Osteoblast (primary cell): ENCODE measurements at regions not wholly inside any gene's neighbourhood (a gene's known extent, or its start where the extent isn't known, plus 50 kb on each side); places are given as distances from the start of the nearest gene placed in this dataset.
"Not testable (repeated sequence)": the region's sequence is repeated elsewhere in the genome, so short reads cannot be mapped to it uniquely, and the experiment has no call there.

ENCODE experiments used
- DNase-seq: peaks from one replicate; pipeline ENCODE4 v3.0.0; 2011; ENCODE audit warnings: low spot score, mixed read lengths; ENCODE audit not compliant: insufficient read length; ENCODE audit errors: missing footprints
- H2AFZ ChIP-seq: 2 replicates; pipeline ENCODE4 v1.6.0; 2011; ENCODE audit warnings: mild to moderate bottlenecking, low read length
- H3K27ac ChIP-seq: 2 replicates; pipeline ENCODE4 v1.5.1; 2011; ENCODE audit warnings: mild to moderate bottlenecking, low read depth, low read length, moderate library complexity
- H3K27me3 ChIP-seq: 2 replicates; pipeline ENCODE4 v1.6.0; 2012; ENCODE audit warnings: mild to moderate bottlenecking, control low read depth, inconsistent platforms, low read length, moderate library complexity; ENCODE audit not compliant: insufficient read depth
- H3K36me3 ChIP-seq: 2 replicates; pipeline ENCODE4 v1.5.1; 2011; ENCODE audit warnings: mild to moderate bottlenecking, low read length, control low read depth, moderate library complexity; ENCODE audit not compliant: insufficient read depth
- H3K4me1 ChIP-seq: 2 replicates; pipeline ENCODE4 v1.5.1; 2011; ENCODE audit warnings: mild to moderate bottlenecking, low read length, control low read depth, moderate library complexity; ENCODE audit not compliant: insufficient read depth
- H3K4me2 ChIP-seq: 2 replicates; pipeline ENCODE4 v1.6.0; 2011; ENCODE audit warnings: mild to moderate bottlenecking, low read length; ENCODE audit not compliant: insufficient read depth
- H3K4me3 ChIP-seq: fragments of 200-600 bp; sonication (generic); 3 replicates; pipeline ENCODE4 v1.5.1; 2012; ENCODE audit warnings: mild to moderate bottlenecking, low read length, inconsistent platforms; ENCODE audit not compliant: insufficient read depth
- H3K79me2 ChIP-seq: 2 replicates; pipeline ENCODE4 v1.6.0; 2012; ENCODE audit warnings: mild to moderate bottlenecking, low read length, control low read depth, inconsistent platforms; ENCODE audit not compliant: insufficient read depth
- H3K9me3 ChIP-seq: 2 replicates; pipeline ENCODE4 v1.5.1; 2011; ENCODE audit warnings: low read depth, low read length, control low read depth
- H4K20me1 ChIP-seq: 2 replicates; pipeline ENCODE4 v1.6.0; 2012; ENCODE audit warnings: mild to moderate bottlenecking, low read length, control low read depth; ENCODE audit not compliant: insufficient read depth
- CTCF ChIP-seq: IDR thresholded peaks from 2 replicates; pipeline ENCODE4 v1.5.1; 2011; ENCODE audit warnings: mild to moderate bottlenecking, low read depth, low read length, moderate library complexity; ENCODE audit errors: extremely low read depth

GRCh38 chr20:51934301-51935002 is 132.1 kb upstream of the SALL4 start:
- no peaks in the 10 kb centered on the region for H3K27me3 ChIP-seq
- no peaks in the 10 kb centered on the region for H3K36me3 ChIP-seq
- H2AFZ ChIP-seq: peak overlapping the region; percentile 82
- no peak for TF ChIP-seq CTCF
- peak overlapping the region; percentile 56 for H3K4me3 ChIP-seq
- H3K9me3 ChIP-seq: no peaks in the 10 kb centered on the region
- peak overlapping the region; percentile 86 for H3K4me2 ChIP-seq
- H3K79me2 ChIP-seq: no peaks in the 10 kb centered on the region
- no peaks in the 10 kb centered on the region for H4K20me1 ChIP-seq
- DNase-seq: no peak
- peaks cover 22% of the 10 kb centered on the region for H3K4me1 ChIP-seq
- no peak overlapping the region for H3K27ac ChIP-seq

- H4K20me1 ChIP-seq: no peaks in the 10 kb centered on the region
Measured at GRCh38 chr20:51931371-51931781, 129.1 kb upstream of the SALL4 start.

GRCh38 chr20:51930775-51931174 is 128.5 kb upstream of the SALL4 start:
- H3K4me2 ChIP-seq: peak overlapping the region; percentile 1
- H3K27ac ChIP-seq: peak overlapping the region; percentile 53
- no peaks in the 10 kb centered on the region for H3K27me3 ChIP-seq
- no peak for TF ChIP-seq CTCF
- no peaks in the 10 kb centered on the region for H4K20me1 ChIP-seq
- no peaks in the 10 kb centered on the region for H3K36me3 ChIP-seq
- H3K4me1 ChIP-seq: peaks cover 19% of the 10 kb centered on the region
- no peak for DNase-seq
- no peaks in the 10 kb centered on the region for H3K9me3 ChIP-seq
- no peak overlapping the region for H3K4me3 ChIP-seq
- peak overlapping the region; percentile 54 for H2AFZ ChIP-seq
- no peaks in the 10 kb centered on the region for H3K79me2 ChIP-seq

More at GRCh38 chr20:51931371-51931781, 129.1 kb upstream of the SALL4 start:
- peaks cover 19% of the 10 kb centered on the region for H3K4me1 ChIP-seq
- H3K27ac ChIP-seq: no peak overlapping the region
- no peaks in the 10 kb centered on the region for H3K36me3 ChIP-seq
- H3K27me3 ChIP-seq: no peaks in the 10 kb centered on the region
- no peaks in the 10 kb centered on the region for H3K79me2 ChIP-seq
- no peaks in the 10 kb centered on the region for H3K9me3 ChIP-seq
- H2AFZ ChIP-seq: no peak overlapping the region
- peak overlapping the region; percentile 1 for H3K4me2 ChIP-seq
- no peak for DNase-seq
- TF ChIP-seq CTCF: no peak
- H3K4me3 ChIP-seq: no peak overlapping the region

- Histone ChIP-seq H3K79me2 (no peaks in the 10 kb centered on the region), H3K4me1 (peaks cover 11% of the 10 kb centered on the region), H3K9me3 (no peaks in the 10 kb centered on the region), H4K20me1 (no peaks in the 10 kb centered on the region), H2AFZ (peak overlapping the region; percentile 46), H3K27me3 (no peaks in the 10 kb centered on the region), H3K4me2 (no peak overlapping the region), H3K27ac (no peak overlapping the region), H3K4me3 (no peak overlapping the region), H3K36me3 (no peaks in the 10 kb centered on the region)
- no peak for TF ChIP-seq CTCF
- DNase-seq: no peak
Measured at GRCh38 chr20:51928931-51929330, 126.6 kb upstream of the SALL4 start.

GRCh38 chr20:51927970-51928369 is 125.6 kb upstream of the SALL4 start:
- not testable (repeated sequence) for H3K36me3 ChIP-seq, H3K79me2 ChIP-seq, H4K20me1 ChIP-seq, H3K27me3 ChIP-seq, H3K4me2 ChIP-seq, H2AFZ ChIP-seq, H3K9me3 ChIP-seq, DNase-seq, H3K27ac ChIP-seq, H3K4me3 ChIP-seq
- peaks cover 11% of the 10 kb centered on the region for H3K4me1 ChIP-seq
